CD4-positive, alpha-beta T cell treated with Interleukin-10 for 1 hour (primary cell): ENCODE measurements at regions not wholly inside any gene's neighbourhood (a gene's known extent, or its start where the extent isn't known, plus 50 kb on each side); places are given as distances from the start of the nearest gene placed in this dataset.

ENCODE experiments used
- DNase-seq: peaks from one replicate; pipeline ENCODE4 v3.0.0-alpha.2; 2020

GRCh38 chr4:60216752-60217151 is 983.4 kb upstream of the ADGRL3 start:
- DNase-seq, result no peak

- DNase-seq, result no peak
These were observed 978.3 kb upstream of the ADGRL3 start for GRCh38 chr4:60221866-60222265.

- DNase-seq, result no peak
These were observed 976.8 kb upstream of the ADGRL3 start for GRCh38 chr4:60223208-60223923.

DNA sequence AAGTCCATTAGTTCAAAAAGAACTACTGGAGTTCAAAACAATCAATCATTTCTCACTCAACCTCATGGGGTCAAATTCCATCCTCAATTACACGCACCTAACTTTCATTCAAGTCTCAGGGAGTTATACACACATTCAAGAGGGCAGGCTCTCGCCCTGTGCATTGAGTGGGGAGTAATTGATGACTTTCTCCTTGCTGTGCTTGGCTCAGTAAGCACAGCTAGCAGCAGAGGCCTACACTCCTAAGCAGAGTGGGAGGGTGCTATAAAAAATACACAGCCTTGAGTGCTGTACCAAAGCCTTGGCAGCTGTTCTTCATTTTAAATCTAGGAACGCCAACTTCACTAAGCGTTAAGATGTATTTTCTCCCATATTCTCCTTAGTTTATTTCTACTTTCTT is 958.3 kb upstream of the ADGRL3 start:
- DNase-seq, result no peak

GRCh38 chr4:60249784-60250183 is 950.3 kb upstream of the ADGRL3 start:
- DNase-seq, result no peak

DNA sequence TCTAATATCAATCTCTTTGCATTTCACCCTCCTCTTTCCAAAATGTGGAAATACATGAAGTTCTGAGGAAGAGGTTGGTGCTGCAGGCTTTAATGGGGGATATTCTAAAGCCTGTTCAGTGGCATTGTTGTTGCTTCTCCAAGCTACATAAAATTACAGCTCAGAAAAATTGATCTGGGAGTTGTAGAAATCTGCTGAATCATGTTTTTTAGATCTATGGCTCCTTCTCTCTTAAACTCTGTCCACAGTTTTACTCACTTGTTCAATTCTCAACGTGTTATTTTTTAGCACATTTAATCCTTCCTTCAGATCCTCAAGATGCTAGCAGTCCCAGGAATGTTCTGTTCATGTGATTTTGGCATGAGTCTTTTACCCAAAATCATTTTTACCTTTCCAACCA is 949.5 kb upstream of the ADGRL3 start:
- DNase-seq, result no peak

GRCh38 chr4:60259781-60260180 is 940.3 kb upstream of the ADGRL3 start:
- DNase-seq, result no peak

GRCh38 chr4:60266505-60266904 is 933.6 kb upstream of the ADGRL3 start:
- no peak for DNase-seq

- DNase-seq, result no peak
These were observed 903.7 kb upstream of the ADGRL3 start for GRCh38 chr4:60296386-60296785.

- DNase-seq, result no peak
These were observed 886.4 kb upstream of the ADGRL3 start for GRCh38 chr4:60313611-60314178.

DNA sequence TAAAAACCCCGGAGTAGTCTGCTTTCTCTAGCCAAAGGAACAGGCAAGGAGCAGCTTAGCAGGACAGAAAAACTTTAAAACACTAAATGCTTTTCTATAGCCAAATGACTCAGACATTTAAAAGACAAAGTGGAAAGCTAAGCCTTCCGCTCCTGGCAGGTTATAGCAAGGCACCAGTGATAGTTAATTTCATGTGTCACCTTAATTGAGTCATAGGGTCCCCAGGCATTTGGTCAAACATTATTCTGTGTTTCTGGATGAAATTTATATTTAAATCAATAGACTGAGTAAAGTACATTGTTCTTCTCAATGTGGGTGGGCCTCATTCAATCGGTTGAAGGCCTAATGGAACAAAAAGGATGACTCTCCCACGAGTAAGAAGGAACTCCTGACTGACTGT is 885.7 kb upstream of the ADGRL3 start:
- DNase-seq, result no peak

GRCh38 chr4:60315586-60315985 is 884.5 kb upstream of the ADGRL3 start:
- no peak for DNase-seq

- DNase-seq, result no peak
These were observed 873.4 kb upstream of the ADGRL3 start for GRCh38 chr4:60326735-60327134.

- no peak for DNase-seq
These were observed 872.5 kb upstream of the ADGRL3 start for GRCh38 chr4:60327651-60328050.

- DNase-seq, result no peak
These were observed 855.2 kb upstream of the ADGRL3 start for GRCh38 chr4:60344908-60345307.

GRCh38 chr4:60345392-60345791 is 854.7 kb upstream of the ADGRL3 start:
- DNase-seq, result no peak

- DNase-seq, result no peak
These were observed 840.3 kb upstream of the ADGRL3 start for GRCh38 chr4:60359746-60360367.

GRCh38 chr4:60365176-60365575 is 835.0 kb upstream of the ADGRL3 start:
- DNase-seq, result no peak

GRCh38 chr4:60366661-60367060 is 833.5 kb upstream of the ADGRL3 start:
- DNase-seq, result no peak

DNA sequence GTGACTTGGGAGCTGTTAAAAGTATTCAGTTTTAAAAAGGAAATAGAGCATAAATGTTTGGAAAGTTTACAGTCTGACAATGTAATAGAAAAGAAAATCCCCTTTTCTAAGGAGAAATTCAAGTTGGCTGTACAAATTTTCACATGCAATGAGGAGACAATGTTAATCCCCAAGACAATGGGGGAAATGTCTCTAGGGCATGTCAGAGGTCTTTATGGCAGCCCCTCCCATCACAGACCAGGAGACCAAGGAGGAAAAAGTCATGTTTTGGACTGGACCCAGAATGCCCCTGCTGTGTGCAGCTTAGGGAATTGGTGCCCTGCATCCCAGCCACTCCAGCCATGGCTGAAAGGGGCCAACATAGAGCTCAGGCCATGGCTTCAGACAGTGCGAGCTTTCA is 831.1 kb upstream of the ADGRL3 start:
- no peak for DNase-seq

DNA sequence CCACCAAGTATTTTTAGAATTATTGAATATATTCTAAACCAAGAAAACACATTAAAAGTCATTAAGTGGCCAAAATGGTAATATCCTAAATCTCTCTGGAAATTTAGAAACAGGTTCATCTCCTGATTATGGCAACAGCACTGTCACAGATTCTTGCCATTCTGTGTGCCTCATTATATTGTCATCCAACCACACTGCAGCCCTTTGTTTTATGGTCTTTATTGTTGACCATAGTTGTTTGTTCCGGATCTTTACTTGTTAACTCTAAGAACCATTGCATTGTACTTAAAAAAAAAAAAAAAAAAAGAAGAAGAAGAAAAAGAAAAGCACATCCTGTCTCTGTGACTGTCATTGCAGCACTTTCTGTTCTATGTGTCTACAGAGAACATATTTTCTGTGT is 822.1 kb upstream of the ADGRL3 start:
- DNase-seq, result no peak

DNA sequence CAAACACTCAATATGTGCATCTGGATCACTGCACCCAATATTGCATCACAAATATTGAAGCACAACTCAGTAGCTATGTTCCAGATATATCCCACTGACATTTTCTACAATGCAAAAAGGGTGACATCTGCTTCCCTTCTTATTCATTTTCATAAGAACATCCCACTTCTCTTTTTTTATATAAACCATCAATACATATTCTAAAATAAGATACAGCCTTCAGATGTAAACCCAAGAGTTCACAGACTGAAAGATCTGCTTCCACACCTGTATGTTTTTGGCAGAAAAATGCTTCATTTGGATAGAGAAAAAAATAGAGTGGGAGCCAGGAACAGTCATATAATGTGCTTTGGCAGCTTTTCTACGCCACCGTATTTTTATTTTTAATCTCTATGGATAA is 815.6 kb upstream of the ADGRL3 start:
- no peak for DNase-seq

- DNase-seq, result no peak
These were observed 810.5 kb upstream of the ADGRL3 start for GRCh38 chr4:60389633-60390032.

GRCh38 chr4:60396341-60397049 is 803.6 kb upstream of the ADGRL3 start:
- no peak for DNase-seq
